ENCODE measurements at regions not wholly inside any gene's neighbourhood (a gene's known extent, or its start where the extent isn't known, plus 50 kb on each side); places are given as distances from the start of the nearest gene placed in this dataset.

DNA sequence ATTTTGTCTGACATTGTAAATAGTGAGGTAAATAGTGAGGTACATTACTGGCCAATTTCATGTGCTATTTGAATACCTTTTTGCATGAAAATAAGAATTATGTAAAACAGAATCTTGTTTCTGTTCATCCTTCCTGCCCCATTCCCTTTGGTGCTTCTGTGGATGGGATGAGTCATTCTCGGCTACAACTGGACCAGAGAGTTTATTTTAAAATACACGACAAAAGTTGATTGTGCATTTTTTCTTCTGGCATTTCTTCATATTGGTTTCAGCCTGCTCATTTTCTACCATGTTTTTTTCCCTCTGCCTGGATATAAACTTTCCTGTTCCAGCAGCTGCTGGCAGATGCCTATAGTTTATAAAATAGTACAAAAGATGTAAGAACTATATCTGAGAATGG is 107.5 kb downstream of the CYSLTR2 start:
- no peak for DNase-seq

DNA sequence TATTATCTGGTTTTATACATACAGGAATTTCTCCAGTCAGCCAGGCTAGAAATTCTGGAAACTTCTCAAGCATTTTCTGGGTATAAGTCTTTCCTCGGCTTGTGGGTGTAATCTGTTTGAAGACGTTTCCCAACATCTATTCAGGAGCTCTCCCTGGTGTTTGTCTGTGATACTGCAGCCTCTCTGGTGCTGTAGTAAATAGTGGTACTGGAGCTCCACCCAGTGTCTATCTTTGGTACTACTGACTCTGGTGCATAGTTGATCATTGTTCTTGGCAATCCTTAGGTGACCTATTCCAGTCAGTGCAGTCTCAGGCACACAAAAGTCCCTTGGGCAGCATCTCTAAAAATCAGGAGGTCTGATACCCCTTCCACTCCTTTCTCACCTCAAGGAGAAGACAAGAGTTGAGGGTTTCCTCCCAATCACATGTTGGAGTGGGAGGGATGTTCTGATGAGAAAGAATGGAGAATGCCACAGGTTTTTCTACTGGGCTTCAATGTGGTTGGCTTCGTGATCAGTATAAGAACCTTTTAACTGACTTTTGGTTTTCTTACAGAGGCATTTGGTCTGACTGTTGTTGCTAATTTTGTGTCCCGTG is 115.5 kb downstream of the CYSLTR2 start:
- DNase-seq, result peak; percentile 78

DNA sequence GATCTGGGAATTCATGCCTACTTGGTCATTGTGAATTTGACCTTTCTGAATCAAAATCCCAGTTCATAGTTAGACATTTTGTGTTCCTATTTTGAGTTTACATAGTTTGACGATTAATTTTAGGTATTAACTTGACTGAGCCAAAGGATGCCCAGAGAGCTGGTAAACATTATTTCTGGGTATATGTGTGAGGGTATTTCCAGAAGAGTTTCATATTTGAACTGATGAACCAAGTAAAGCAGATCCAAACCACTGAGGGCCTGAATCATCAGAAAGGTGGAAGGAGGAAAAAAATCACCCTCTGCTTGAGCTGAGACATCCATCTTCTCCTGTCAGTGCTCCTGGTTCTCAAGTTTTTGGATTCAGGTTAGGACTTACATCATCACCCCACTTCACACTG is 116.6 kb downstream of the CYSLTR2 start:
- DNase-seq, result no peak

- DNase-seq, result no peak
Measured at GRCh38 chr13:48772908-48773307, 119.2 kb downstream of the CYSLTR2 start.

DNA sequence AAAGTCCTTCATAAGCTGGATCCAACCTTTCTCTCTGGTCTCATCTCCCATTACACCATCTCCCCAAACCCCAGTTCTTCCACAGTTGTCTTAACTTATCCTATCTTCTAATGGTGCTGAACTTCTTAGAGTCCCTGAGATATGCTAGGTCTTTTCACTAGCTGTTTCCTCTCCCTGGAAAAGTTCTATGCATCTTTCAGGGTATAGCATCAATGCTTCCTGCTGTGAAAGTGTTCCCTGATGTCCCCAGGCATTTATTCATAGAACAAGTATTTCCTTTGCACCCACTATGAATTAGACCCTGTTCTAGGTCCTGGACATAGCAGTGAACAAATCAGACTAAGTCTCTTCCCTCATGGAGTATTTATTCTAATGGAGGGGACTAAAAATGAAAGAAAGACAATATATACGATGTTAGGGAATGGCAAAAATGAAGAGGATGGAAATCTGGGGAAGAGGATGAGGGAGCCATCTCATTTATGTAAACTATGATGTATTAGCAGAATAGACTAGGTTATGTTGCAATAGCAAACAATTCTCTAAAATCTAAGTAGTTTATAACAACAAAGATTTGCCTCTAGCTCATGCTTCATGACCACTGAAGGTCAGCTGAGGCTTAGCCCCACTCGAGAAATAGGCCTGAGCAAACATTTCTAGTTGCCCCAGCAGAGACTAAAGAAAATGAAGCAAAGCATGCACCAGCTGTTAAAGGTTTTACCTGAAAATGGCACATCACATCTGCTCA is 120.0 kb downstream of the CYSLTR2 start:
- no peak for DNase-seq

- no peak for DNase-seq
Measured at GRCh38 chr13:48775285-48775684, 121.6 kb downstream of the CYSLTR2 start.

DNA sequence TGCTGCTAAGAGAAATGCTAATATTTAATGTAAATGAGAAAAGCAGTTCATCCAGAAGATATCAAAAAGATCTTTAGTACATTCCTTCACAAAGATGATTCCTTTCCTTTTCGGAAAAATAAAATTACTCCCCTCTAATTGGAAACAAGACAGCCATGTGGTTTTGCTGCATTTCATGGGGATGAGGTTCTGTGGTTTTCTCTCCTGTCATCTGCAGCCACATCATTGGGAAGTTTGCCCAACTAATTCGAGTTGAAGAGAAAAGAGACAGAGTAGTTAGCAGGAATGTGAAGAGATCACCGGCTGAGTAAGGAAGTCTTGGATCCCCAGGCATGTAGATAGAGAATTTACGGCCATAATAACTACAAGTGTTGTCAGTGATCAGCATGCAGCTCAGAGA is 122.1 kb downstream of the CYSLTR2 start:
- DNase-seq, result no peak

GRCh38 chr13:48776401-48776800 is 122.7 kb downstream of the CYSLTR2 start:
- DNase-seq, result no peak

- DNase-seq, result no peak
Measured at GRCh38 chr13:48778610-48779009, 124.9 kb downstream of the CYSLTR2 start.

DNA sequence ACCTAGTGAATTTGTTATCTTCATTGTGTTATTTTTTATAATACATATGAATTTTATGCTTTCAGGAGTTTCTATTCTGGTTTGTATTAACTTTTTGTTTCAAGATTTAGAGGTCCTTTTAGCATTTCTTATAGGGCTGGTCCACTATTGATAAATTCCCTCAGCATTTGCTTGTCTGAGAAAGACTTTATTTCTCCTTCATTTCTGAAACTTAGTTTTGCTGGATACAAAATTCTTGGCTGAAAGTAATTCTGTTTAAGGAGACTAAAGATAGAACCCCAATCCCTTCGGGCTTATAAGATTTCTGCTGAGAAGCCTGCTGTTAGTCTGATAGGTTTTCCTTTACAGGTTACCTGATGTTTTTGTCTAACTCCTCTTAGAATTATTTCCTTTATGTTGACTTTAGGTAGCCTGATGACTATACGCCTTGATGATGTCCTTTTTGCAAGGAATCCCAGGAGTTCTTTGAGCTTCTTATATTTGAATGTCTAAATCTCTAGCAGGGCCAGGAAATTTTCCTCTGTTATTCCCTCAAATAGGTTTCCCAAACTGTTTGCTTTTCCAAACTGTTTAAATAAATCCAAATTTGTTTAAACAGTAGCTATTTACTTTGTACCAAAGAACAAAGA is 127.1 kb downstream of the CYSLTR2 start:
- DNase-seq, result no peak

- no peak for DNase-seq
Measured at GRCh38 chr13:48782429-48782840, 128.7 kb downstream of the CYSLTR2 start.

DNA sequence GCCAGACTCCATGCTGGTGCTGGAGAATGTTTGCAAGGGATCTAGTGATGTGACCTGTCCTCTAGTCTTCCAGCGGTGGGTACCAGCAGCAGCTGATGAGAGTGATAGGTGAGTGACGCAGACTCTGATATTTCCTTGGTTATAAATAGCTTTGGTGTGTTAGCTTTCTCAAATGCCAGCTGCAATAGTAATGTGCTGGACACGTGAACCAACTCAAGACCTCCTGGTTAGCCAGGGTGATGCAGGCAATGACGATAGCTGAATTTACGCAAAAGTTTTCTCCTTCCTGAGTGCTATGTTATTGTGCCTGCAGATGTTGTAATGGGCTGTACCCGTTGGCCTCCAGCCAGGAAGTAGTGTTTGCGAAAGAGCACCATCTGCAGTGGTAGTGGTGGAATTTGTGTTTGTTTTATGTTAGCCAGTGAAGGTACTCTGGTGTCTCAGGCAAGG is 129.5 kb downstream of the CYSLTR2 start:
- no peak for DNase-seq

- DNase-seq, result no peak
Measured at GRCh38 chr13:48783695-48784230, 130.0 kb downstream of the CYSLTR2 start.

GRCh38 chr13:48784916-48785548 is 131.3 kb downstream of the CYSLTR2 start:
- DNase-seq, result no peak

GRCh38 chr13:48790199-48790598 is 136.5 kb downstream of the CYSLTR2 start:
- no peak for DNase-seq

DNA sequence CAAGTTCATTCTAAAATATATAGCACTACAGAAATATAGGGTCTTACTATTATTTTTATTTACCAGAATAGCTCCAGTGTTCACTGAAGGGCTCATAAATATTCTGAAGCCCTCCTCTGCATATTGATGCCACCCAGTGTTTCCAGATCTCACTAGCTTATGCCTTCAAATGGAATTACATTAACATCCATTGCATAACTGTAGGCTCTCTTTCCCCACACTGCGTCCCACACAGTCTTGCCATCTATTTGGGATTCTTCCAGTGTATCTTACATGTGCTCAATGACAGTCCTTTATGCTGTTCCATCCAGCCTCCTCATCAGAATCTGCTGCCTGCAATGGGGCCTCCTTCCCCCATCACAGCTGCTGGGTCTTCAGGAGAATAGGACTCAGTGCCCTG is 137.2 kb downstream of the CYSLTR2 start:
- DNase-seq, result no peak

DNA sequence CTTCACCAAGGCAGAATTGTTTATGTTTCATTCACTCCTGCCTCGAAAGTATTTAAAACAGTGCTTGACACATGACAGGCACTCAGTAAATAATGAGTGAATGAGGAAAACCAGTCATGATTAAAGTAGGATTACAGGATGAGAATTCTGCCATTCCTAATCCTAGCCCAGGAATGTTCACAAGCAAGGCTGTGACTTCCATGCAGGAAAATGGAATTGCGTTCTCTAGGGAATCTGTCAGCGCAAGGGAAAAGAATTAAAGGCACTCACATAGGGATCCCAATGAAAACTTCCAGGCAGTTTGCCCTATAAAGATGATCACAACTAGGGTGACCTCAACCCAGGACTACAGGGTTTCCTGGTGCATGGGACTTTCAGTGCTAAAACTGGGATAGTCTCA is 143.4 kb downstream of the CYSLTR2 start:
- no peak for DNase-seq

- no peak for DNase-seq
Measured at GRCh38 chr13:48797761-48798160, 144.0 kb downstream of the CYSLTR2 start.

GRCh38 chr13:48798180-48798579 is 144.5 kb downstream of the CYSLTR2 start:
- DNase-seq, result no peak

GRCh38 chr13:48801255-48801654 is 147.5 kb downstream of the CYSLTR2 start:
- DNase-seq, result no peak

DNA sequence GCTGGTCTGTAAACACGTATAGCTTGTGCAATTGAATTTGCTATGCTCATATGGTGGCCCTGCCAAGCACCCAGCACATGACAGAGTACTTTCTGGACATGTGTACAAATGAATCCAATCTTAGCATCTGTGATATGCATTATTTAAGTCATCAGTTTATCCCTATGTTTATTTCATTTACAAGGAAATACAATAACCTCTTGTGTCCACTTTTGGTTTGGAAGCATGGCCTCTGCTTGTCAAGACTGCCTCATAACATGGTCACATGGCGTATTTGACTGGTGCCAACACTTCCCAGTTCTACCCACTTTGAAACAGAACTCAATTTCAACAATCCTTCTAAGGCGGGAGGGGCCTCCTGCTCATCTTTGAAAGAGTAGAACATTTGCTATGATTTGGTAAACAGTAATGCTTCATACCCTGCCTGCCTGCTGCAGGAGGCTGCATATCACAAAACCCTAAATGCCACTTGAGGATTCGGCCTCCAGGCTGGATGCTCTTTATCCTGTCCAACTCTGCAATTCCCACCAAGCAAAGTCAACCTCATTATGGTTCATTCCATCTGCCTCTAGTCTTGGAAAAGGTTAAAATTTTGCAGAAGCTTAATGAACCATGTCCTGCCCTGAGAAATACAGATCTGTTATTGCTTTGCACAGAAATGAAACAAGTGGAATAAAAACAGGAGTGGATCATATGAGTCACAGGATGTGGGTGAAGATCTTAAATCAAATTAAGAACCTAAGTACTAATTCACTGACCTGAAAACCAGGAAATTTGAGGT is 151.3 kb downstream of the CYSLTR2 start:
- no peak for DNase-seq

GRCh38 chr13:48806522-48806921 is 152.8 kb downstream of the CYSLTR2 start:
- no peak for DNase-seq

DNA sequence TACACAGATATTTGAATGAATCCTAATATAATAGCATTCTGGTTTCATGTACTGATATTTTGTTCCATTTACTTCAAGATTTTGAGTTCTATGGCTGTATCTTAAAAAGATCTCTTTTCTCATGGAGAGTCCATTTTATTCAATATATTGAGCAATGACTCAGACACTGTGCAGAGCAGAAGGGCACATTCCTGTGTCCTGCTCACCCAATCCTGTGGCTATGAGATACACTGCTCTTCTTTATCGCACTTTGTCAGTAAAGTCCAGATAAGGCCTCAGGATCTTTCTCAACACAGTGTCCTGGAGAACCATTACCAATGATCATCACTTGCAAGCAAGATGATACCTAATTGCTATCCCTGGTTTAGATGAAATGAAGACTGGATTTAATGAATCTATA is 155.0 kb downstream of the CYSLTR2 start:
- no peak for DNase-seq

Data from activated CD8-positive, alpha-beta memory T cell treated with anti-CD3 and anti-CD28 coated beads, Interleukin-2, amount 50 U/mL, for 4 hours (primary cell).